ENCODE measurements at regions not wholly inside any gene's neighbourhood (a gene's known extent, or its start where the extent isn't known, plus 50 kb on each side); places are given as distances from the start of the nearest gene placed in this dataset.

DNA sequence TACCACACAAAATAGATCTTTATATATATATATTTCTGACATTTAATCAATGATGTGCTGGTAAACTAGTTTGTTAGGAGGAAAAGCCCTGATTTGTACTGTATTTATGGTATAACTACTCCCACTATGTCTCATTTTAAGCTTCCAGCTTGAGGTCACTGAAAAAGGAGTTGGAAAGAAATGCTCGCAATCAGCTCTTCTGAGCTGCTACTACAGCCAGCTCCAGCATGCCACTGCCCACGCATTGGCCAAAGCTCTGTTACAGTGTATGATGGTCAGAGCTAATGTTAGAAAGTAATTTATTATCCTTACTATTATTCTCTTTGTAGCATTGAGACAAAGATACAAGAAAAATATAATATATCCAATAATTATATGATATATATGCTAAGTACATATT lies 55.0 kb upstream of the PCED1B start:
- no peak overlapping the region for H3K27ac ChIP-seq
- 53 to 73% (median 62%) methylated on average over 2 of the region's 2 CpGs for WGBS, 5 donors
- H3K9me3 ChIP-seq: no peaks in the 10 kb centered on the region
- H3K36me3 ChIP-seq: no peaks in the 10 kb centered on the region
- DNase-seq: peak in 1 of 2 donors; percentile 33
- no peak overlapping the region for H3K4me3 ChIP-seq
- TF ChIP-seq EP300 (IDR thresholded peaks at IDR 0.05) (no peak), POLR2AphosphoS5 (IDR thresholded peaks at IDR 0.05) (no peak)
- H3K27me3 ChIP-seq: peaks cover 0 to 3% (median 0%) of the 10 kb centered on the region in 3 donors
- intact Hi-C loops (cut with DNase I; ENCODE audit: low total_unique reads): no loop called here
- H3K4me1 ChIP-seq: no peaks in the 10 kb centered on the region

DNA sequence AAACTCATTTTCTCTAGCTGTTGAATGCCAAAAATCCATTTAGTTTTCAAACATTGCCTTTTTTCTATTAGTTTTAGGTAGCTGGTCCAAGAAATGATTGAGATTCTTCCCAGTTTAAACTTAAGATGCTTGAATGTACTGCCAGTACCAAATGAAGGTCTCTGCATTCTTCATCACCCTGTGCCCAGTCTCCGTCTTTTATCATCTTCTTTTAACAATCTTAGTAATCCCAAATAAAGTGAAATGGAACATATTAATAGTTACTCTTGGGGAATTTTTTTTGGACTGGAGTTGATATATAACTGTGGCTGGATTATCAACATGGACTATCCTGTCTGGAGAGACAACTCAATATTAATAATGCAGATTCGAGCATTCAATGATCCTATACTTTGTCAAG lies 54.1 kb upstream of the PCED1B start:
- WGBS, 5 donors: 60 to 83% (median 72%) methylated on average over 2 of the region's 2 CpGs
- Histone ChIP-seq H3K27ac (no peak overlapping the region), H3K9me3 (no peaks in the 10 kb centered on the region), H3K4me3 (no peak overlapping the region), H3K4me1 (no peaks in the 10 kb centered on the region), H3K27me3 (no peaks in the 10 kb centered on the region), H3K36me3 (no peaks in the 10 kb centered on the region)
- intact Hi-C loops (cut with DNase I; ENCODE audit: low total_unique reads): no loop called here
- DNase-seq: no peak
- TF ChIP-seq EP300 (IDR thresholded peaks at IDR 0.05) (no peak), POLR2A (IDR thresholded peaks at IDR 0.05) (no peak), POLR2AphosphoS5 (IDR thresholded peaks at IDR 0.05) (no peak)
- TF ChIP-seq, protein P1, sequence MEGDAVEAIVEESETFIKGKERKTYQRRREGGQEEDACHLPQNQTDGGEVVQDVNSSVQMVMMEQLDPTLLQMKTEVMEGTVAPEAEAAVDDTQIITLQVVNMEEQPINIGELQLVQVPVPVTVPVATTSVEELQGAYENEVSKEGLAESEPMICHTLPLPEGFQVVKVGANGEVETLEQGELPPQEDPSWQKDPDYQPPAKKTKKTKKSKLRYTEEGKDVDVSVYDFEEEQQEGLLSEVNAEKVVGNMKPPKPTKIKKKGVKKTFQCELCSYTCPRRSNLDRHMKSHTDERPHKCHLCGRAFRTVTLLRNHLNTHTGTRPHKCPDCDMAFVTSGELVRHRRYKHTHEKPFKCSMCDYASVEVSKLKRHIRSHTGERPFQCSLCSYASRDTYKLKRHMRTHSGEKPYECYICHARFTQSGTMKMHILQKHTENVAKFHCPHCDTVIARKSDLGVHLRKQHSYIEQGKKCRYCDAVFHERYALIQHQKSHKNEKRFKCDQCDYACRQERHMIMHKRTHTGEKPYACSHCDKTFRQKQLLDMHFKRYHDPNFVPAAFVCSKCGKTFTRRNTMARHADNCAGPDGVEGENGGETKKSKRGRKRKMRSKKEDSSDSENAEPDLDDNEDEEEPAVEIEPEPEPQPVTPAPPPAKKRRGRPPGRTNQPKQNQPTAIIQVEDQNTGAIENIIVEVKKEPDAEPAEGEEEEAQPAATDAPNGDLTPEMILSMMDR (IDR thresholded peaks at IDR 0.05): no peak

DNA sequence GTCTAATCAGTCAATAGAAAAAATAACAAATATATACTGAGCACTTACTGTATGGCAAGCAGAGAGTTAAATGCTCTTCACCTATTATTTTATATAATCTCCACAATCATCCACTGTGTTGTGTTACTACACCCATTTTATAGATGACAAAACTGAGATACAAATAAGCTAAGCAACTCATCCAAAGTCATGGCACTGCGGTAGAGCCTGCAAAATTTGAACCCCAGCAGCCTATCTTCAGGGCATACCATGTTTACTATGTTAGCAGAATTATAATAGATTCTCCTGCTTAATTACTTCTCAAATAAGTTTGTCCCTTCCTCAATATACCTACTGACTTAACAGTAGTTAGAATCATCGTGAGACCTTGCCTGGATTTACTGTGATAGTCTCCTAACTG lies 53.6 kb upstream of the PCED1B start:
- Histone ChIP-seq H3K36me3 (no peaks in the 10 kb centered on the region), H3K27me3 (no peaks in the 10 kb centered on the region), H3K4me3 (no peak overlapping the region), H3K27ac (no peak overlapping the region), H3K4me1 (no peaks in the 10 kb centered on the region), H3K9me3 (no peaks in the 10 kb centered on the region)
- intact Hi-C loops (cut with DNase I; ENCODE audit: low total_unique reads): no loop called here
- WGBS, 5 donors: 88 to 95% (median 92%) methylated on average over 2 of the region's 2 CpGs
- DNase-seq: no peak
- TF ChIP-seq, protein P1 (IDR thresholded peaks at IDR 0.05): no peak
- no peak for TF ChIP-seq POLR2A (IDR thresholded peaks at IDR 0.05)
- no peak for TF ChIP-seq POLR2AphosphoS5 (IDR thresholded peaks at IDR 0.05)
- TF ChIP-seq EP300 (IDR thresholded peaks at IDR 0.05): no peak

DNA sequence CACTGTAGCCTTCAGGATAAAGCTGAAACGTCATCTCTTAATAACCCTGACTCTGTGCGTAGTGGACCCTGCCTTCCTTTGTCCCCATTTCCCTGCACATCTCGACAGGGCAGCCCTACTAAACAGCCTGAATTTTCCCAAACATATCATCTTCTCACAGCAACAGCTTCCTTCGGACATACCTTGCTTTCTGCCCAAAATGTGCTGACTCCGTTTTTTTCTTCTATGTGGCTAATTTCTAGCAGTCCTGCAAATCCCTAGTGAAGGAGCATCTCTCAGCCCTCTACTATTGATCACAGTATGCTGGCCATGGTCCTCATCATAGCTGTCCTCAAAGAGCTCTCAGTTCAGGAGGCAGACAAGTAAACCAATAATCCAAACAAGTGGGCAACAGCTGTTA lies 53.1 kb upstream of the PCED1B start:
- Histone ChIP-seq H3K27ac (no peak overlapping the region), H3K36me3 (no peaks in the 10 kb centered on the region), H3K4me3 (no peak overlapping the region), H3K27me3 (no peaks in the 10 kb centered on the region), H3K4me1 (no peaks in the 10 kb centered on the region), H3K9me3 (no peaks in the 10 kb centered on the region)
- intact Hi-C loops (cut with DNase I; ENCODE audit: low total_unique reads): no loop called here
- TF ChIP-seq EP300 (IDR thresholded peaks at IDR 0.05): no peak
- no peak for TF ChIP-seq POLR2AphosphoS5 (IDR thresholded peaks at IDR 0.05)
- TF ChIP-seq, protein P1 (IDR thresholded peaks at IDR 0.05): no peak
- TF ChIP-seq POLR2A (IDR thresholded peaks at IDR 0.05): no peak
- no peak for DNase-seq
- 71 to 82% (median 74%) methylated on average over 5 of the region's 5 CpGs for WGBS, 5 donors

Measured in stomach (tissue), 8 donors.